HG03135 (cell line): ENCODE measurements at regions not wholly inside any gene's neighbourhood (a gene's known extent, or its start where the extent isn't known, plus 50 kb on each side); places are given as distances from the start of the nearest gene placed in this dataset.
"Not testable (repeated sequence)": the region's sequence is repeated elsewhere in the genome, so short reads cannot be mapped to it uniquely, and the experiment has no call there.

ENCODE experiments used
- ATAC-seq: cut with Tn5 transposase; IDR thresholded peaks from one replicate; pipeline ENCODE4 v1.9.1; 2021; ENCODE audit warnings: mild to moderate bottlenecking, moderate library complexity; ENCODE audit not compliant: unreplicated experiment

DNA sequence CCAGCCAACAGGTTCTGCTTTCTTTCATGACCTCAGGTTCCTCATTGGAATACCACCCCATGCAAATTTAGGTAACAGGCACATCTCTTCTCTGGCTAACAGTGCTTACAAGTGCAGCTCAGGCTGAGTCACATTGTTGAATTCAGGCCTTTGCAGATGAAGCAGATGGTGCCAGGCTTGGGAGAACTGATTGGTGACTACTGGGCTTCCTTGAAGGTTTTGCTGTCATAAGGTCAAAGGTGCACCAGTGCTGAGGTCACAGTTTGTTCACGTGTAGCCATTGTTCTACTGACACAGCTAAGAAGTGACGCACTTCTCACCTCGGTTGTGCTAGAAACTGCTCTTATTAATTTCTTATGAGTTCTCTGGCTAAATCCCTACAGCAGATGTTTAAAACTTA lies 128.6 kb upstream of the BMPER start:
- no peak for ATAC-seq

DNA sequence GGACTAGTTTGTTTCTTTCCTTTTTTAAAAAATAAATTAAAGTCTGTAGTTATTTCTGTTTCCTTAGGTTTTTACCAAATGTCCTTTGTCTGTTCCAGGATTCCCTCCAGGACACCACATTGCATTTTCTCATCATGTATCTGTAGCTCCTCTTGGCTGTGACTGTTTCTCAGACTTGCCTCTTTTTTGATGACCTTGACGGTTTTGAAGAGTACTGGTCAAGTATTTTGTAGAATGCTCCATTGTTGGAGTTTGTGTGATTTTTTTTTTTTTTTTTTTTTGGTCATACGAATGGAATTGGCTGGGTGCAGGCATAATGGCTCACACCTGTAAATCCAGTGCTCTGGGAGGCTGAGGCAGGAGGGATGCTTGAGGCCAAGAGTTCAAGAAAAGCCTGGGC lies 127.1 kb upstream of the BMPER start:
- ATAC-seq = no peak

DNA sequence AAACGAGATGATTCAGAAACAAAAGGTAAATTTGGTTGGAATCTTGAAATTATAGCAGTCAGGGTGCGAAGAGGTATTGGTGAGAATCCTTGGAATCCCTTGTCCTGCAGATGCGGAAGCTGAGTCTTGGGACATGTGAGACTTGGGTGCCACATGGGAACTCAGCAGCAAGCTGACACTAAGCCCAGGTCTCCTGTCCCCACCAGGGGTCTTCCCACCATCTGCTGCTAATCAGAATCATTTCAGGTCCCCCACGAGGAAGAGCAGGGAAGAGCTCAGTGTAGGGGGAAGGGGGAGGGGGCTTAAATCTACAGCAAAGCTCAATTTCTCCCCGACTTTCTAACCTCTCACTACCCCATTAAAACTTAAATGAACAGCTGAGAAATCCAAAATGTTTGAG lies 126.1 kb upstream of the BMPER start:
- ATAC-seq = no peak

DNA sequence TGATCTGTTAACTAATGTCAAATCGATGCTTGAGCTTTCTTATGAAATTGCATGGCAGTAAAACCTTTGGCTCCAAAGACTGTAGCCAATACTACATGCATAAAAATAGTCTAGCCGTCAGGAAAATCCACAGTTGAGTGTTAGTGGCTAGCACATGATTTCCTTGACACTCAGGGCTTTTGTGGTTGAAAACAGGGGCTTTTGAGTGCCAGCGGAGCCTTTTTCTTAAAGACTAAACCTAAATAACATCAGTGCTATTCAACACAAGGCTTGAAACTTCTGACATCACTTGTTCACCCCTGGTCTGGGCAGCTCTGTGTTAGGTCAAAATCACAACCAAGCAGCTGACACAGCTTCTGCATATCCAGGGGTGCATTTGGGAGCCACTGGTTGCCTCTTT lies 124.2 kb upstream of the BMPER start:
- ATAC-seq = no peak

DNA sequence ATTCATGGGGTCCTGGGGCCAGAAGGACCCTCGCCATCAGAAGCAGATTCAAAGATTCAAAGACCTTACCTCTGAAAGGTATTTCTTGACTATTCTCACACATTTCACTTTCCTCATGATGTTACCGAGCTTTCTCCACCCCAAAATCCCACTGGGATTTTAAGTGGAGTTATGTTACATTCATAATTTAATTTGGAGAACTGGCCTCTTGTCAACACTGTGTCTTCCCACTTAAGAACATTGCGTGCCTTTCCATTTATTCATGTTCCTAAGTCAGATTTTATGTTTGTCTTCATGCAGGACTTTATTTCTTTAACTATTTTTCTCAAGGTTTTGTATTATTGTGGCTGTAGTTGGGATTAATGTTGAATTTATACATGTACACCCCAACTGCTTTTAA lies 123.5 kb upstream of the BMPER start:
- no peak for ATAC-seq

DNA sequence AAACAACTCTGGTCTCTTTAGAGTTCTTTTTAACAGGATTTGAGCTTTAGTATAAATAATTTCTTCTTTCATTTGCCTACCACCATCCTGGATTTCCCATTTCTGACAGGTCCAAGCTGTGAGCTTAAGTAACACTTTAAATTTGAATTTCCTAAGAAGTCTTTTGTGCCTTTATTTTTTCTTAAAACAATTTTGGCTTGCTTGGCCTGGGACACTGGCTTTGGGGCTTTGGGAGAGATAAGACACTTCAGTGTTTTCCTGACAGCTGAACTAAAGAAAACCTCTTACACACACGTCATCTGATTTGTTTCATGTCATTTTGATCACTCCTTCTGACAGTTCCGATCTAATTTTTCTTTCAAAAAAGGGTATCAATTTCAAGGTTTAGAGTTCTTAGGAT lies 121.3 kb upstream of the BMPER start:
- ATAC-seq = no peak

DNA sequence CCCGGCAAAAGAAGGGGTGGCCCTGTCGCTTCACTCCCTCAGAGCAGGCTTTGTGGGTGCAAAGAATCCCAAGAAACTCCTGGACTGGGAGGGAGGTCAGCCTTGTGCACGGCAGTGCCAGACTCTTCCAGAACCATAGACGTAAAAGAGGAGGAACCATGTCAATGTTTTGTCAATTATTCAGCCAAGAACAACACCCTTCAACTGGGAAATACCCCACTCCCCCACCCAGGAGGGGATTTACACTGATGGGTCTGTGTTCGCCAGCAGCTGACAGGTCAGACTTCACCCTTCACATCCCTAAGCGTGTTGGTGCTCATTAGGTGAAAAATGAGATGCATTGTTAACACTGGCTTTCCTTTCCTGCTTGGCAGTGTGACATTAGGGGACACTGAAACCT lies 116.8 kb upstream of the BMPER start:
- no peak for ATAC-seq

DNA sequence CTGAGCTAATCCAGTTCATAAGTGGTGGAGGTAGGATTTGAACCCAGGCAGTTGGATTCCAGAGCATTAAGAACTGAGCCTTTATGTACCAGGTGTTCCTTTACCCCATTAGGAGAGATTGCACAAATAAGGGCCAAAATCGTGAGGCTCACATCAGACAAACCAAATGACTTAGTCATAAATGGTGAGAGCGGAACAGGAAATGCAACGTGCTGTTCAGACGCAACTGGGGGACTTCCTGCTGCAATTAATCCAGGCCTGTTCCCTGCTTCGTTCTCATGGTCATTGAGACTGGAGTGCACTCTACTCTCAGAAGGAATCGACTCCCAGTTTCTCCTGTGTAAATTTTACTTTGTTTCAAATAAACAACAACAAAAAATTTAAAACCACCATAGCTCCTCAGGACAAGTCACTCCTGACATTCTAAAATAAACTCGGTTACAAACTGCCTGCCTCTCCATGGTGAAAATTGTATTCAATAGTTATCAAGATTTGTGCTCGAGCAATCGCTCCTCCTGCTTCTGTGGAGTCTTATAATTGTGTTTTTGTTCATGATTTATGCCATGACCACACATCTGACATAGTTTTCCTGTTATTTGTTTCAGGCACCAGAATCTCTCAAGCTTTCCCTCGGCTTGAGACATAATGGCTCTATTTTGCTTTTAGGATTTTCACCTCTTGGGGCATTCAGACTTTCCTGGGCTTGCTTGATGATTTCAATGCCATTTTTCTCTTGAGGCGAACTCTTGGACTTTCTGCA lies 115.3 kb upstream of the BMPER start:
- ATAC-seq = no peak

DNA sequence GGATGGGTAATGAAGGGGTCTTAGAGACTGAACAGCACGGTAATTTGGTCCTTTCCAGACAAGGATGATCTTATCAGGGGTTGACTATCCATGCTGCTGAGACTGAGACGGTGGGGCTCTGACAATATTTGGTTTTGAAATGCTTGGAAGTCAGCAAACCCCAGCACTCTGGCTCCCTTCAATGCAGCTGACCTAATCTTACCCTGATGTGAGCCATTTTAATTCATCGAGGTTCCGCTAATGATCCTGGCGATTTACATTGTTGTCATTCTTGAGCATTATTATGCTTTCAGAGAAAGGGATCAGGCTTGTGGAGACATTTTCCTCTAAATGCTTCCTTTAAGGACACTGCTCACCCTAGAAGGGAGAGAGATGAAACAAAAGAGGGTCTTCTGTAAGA lies 114.6 kb upstream of the BMPER start:
- no peak for ATAC-seq

DNA sequence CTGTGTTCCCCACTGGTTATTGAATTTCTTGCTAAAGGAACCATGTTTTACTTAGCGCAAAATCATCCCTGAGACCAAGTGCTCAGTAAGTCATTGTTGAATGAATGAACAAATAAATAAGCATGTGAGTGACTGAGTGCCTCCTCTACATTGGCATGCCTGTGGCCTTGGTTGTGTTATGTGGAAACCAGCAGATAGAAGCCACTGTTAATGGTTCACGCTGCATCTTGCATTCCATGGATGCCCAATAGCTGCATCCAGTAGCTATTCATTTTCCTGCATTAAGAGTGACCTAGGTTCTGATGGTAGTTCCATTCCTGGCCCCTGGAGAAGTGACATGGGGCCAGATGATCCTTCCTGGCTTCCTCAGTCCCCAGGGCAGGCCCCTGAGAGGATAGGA lies 113.3 kb upstream of the BMPER start:
- ATAC-seq = no peak

DNA sequence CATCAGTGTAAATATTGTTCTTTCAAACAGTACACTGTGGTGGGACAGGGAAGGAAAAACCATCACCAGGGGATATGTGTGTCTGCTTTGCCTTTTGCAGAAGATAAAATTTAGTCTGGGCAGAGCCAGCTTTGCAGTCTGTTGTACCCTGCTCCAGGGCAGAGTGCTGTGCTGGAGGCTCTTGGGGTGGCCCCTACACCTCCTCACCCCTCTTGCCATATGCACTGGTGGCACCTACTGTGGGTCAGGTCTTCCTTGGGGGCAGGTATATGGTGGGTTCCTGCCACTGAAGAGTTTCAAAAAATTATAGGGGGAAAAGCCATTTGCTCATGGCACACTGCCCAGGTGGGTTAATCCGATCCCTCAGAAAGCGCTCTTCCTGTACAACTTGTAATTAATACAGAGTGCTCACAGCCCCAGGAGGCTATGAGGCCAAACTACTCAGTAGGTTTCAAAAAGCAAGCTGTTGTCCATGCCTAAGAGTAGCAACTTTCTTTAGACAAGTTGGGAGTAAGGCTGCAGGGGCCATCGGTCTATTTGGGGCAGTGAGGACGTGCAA lies 112.7 kb upstream of the BMPER start:
- no peak for ATAC-seq

DNA sequence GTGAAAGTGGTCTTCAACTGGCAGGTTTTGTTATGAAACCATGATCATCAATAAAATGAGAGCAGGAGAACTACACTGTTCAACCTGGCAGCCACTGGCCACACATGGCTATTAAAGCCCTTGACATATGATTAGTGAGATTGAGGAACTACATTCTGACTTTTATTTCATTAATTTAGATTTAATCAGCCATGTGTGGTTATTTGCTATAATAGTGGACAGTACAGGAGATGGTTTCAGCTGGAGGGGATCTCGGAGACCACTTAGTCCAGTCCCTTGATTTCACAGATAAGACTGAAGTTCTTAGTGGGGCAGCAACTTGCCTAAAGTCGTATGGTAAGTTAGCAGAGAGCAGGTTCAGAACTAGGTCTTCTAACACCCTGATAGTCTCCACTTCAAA lies 111.7 kb upstream of the BMPER start:
- no peak for ATAC-seq

DNA sequence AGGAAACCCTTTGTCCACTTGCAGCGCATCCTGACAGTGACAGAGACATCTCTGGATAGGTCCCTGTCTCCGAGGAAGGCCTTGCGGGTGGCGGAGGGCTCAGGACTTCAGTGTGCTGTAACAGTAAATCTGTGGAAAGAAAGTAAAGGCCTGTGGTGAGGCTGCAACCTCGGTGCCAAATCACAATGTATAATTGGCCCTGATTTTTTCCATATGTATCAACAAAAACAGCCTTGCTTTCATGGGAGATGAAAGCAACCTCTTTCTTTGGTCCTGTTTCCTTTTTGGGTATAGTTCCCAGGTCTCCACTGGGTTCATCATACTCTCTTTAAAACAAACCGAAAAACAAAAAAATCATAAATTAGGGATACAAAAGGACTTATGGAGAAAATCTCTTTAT lies 110.9 kb upstream of the BMPER start:
- no peak for ATAC-seq

DNA sequence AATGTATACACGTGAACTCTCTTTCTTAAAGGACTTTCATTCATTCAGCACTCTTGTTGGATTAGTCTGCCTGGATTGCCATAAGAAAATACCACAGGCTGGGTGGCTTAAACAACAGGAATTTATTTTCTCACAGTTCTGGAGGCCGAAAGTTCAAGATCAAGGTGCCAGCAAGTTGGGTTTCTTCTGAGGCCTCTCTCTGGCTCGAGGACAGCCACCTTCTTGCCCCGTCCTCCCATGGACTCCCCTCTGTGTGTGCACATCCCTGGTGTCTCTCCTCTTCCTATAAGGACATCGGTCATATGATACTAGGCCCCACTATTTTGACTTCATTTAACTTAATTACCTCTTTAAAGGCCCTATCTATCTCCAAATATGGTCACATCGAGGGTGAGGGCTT lies 110.4 kb upstream of the BMPER start:
- no peak for ATAC-seq

DNA sequence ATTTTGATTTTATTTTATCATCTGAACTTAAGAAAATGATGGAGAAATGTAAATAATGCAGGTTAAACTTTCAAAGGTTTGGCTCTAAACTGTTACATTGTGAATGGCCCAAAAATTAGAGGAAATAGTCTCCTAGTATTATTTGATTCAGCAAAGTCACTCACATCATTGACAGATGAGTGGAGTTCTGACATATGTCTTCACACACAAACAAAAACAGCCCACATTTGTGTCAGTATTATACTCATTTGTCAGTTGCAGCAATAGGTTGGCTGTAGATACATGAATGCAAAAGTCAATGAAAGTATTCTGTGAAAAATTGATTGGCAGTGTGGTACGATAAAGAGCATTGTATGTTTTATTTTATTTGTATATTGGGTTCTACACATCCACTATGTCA lies 108.8 kb upstream of the BMPER start:
- no peak for ATAC-seq

DNA sequence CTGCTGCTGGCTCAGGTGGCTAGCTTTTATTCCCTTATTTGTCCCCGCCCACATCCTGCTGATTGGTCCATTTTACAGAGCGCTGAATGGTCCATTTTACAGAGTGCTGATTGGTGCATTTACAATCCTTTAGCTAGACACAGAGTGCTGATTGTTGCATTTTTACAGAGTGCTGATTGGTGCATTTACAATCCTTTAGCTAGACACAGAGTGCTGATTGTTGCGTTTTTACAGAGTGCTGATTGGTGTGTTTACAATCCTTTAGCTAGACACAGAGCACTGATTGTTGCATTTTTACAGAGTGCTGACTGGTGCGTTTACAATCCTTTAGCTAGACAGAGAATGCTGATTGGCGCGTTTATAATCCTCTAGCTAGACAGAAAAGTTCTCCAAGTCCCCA lies 107.8 kb upstream of the BMPER start:
- not testable (repeated sequence) for ATAC-seq

DNA sequence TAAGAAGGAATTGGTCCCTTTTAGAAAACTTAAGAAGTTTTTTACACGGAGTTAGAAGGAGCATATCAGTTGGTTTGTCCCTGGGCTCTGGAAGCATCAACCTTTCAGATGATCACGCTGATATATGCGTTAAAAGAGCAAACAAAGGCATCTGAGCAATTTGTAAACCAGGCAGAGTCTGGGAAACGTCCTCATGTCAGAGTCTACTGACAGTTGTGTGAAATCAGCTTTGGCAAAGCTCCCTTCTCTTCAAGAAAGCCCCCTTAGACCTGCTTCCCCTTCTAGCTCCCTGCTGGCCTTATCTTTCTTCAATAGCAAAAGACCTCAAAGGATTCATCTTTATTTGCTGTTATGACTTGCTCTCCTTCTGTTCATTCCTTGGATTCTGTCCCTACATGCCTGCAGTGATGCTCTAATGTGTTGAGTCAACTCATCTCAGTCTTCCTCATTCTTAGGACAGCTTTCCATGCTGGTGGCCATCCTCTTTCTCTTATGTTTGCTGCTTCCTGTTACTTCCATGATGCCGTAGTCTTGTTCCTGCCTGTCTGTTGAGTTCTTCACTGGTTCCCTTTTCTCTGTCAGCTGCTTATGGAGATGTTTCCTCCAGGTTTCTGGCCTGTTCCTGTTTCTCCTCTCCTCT lies 106.5 kb upstream of the BMPER start:
- ATAC-seq = no peak

DNA sequence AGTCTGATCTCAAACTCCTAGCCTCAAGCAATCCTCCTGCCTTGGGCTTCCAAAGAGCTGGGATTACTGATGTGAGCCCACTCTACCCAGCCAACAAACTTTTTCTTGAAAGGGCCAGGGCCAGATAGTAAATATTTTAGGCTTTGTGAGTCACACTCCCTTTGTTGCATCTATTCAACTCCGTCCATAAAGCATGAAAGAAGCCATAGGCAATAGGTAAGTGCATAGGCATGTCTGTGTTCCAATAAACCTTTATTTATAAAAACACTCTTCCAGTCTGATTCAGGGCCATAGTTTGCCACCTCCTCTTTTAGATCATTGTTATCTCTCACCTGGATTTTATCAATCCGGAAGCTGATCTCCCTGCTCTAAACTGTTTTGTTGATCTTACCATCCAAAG lies 105.6 kb upstream of the BMPER start:
- no peak for ATAC-seq

DNA sequence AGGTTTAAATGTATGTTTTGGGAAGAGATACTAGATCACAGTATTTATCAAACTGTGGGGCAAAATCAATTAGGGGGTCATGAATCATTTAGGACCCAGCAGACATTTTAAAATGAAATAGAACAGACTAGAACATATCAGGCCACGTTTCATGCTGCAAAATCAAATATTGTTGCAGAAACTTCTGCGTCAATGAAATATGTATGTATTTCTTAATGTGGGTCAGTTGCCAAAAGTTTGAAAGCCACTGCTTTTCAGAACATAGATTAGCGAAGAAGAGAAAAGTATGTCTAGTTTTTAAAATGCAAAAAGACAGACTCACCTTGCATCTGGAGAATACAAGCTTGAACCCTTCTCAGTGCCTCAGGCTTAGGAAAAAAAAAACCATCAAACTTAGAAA lies 102.7 kb upstream of the BMPER start:
- no peak for ATAC-seq

DNA sequence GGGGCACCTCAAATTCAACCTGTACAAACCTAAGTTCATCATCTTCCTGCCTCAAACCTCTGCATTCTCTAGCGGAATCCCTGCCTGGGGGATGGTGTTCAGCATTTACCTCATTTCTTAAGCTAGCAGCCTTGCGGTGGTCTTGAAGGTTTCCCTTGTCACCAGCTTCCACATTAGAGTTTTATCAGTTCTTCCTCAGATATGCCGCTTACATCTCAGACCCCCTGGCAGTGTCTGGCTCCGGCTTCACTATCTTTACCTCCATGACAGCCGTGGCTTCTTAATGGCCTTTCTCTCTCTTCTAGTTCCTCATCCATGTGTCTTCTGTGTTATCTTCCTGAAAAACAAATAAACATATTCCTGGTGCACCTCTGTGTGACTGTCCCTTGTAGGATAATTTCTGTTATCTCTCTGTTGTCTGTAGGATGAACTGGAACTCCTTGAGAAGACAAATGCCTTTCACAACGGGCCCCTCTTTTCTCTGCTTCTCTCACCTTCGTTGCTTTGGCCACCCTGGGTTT lies 101.1 kb upstream of the BMPER start:
- no peak for ATAC-seq

DNA sequence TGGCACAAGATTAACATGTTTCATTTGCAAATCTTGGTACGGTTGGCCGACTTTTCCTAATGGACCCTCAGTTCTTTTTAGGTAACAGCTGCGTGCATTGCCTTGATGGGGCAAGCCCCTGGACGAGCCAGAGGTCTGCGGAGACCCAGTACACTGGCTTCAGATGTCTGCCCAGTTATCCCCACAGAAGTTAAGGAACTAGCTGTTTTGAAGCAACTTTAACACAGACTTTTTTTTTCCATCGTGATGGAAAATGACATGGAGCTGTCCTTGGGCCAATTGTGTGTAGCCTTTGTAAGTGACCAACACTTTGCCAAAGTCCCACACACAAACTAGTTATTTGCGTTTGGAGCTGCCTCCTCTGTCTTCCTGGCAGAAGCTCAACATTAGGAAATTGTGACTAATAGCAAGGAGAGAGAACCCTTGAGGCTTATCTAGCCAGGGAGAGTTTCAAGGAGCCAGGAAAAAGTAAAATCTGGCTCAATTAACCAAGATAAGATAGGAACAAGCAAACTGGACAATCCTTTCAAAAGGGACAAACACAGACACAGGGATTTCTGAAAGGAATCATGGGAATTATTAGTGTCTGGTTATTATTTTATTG lies 99.6 kb upstream of the BMPER start:
- no peak for ATAC-seq
